ENCODE measurements at regions not wholly inside any gene's neighbourhood (a gene's known extent, or its start where the extent isn't known, plus 50 kb on each side); places are given as distances from the start of the nearest gene placed in this dataset.

DNA sequence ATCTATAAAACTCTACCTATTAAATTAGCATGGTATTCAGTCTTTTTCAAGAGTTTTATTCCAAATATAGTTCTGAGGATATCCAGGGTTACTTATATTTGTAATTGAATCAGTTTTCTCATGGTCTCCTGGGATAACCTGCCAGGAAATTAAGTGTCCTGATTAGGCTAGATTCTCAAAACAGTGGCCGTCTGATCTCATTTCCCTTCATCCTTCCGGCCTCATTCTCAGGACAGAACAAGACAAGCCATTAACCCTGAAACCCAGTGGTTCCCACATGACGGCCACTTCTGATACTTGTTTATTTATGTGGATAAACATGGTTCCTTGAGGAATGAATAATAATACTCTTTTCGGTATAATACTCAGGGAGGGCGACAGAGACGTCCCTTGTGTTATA lies 417.6 kb upstream of the POT1 start:
- intact Hi-C loops (cut with DNase I), result no loop called here
- H3K4me1 ChIP-seq, result no peaks in the 10 kb centered on the region
- no peaks in the 10 kb centered on the region for H3K36me3 ChIP-seq
- no peaks in the 10 kb centered on the region for H3K27me3 ChIP-seq
- peaks cover 0 to 11% (median 0%) of the 10 kb centered on the region in 11 donors for H3K9me3 ChIP-seq
- TF ChIP-seq, protein P1, sequence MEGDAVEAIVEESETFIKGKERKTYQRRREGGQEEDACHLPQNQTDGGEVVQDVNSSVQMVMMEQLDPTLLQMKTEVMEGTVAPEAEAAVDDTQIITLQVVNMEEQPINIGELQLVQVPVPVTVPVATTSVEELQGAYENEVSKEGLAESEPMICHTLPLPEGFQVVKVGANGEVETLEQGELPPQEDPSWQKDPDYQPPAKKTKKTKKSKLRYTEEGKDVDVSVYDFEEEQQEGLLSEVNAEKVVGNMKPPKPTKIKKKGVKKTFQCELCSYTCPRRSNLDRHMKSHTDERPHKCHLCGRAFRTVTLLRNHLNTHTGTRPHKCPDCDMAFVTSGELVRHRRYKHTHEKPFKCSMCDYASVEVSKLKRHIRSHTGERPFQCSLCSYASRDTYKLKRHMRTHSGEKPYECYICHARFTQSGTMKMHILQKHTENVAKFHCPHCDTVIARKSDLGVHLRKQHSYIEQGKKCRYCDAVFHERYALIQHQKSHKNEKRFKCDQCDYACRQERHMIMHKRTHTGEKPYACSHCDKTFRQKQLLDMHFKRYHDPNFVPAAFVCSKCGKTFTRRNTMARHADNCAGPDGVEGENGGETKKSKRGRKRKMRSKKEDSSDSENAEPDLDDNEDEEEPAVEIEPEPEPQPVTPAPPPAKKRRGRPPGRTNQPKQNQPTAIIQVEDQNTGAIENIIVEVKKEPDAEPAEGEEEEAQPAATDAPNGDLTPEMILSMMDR (IDR thresholded peaks at IDR 0.05), result no peak
- ATAC-seq, result peak in 4 of 8 donors; percentile 24 to 80 (median 56)
- no peak overlapping the region for H3K4me3 ChIP-seq
- 51 to 54% methylated on average over 6 of the region's 6 CpGs for WGBS, 2 donors
- H3K27ac ChIP-seq, result peak overlapping the region in 1 of 10 donors; percentile 13
- peak in 1 of 2 donors; percentile 5 for DNase-seq

DNA sequence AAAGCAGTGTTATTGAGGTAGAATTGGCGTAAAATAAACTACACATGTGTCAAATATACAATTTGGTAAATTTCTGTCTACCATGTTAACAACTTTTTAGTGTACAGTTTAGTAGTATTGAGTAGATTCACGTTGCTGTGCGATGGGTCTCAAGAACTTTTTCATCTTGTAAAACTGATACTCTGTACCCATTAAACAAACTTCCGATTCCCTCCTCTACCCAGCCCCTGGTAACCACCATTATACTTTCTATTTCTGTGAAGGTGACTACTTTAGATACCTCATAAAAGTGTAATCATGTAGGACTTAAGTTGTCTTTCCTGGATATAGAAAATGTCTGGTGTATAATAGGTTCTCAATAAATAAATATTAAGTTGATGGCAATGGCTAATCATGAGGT lies 408.5 kb upstream of the POT1 start:
- no peak overlapping the region for H3K27ac ChIP-seq
- TF ChIP-seq, protein P1 (IDR thresholded peaks at IDR 0.05), result no peak
- intact Hi-C loops (cut with DNase I), result no loop called here
- no peak overlapping the region for H3K4me3 ChIP-seq
- no peaks in the 10 kb centered on the region for H3K27me3 ChIP-seq
- no peak for DNase-seq
- no peak for ATAC-seq
- no peaks in the 10 kb centered on the region for H3K36me3 ChIP-seq
- H3K9me3 ChIP-seq, result peaks cover 0 to 11% (median 0%) of the 10 kb centered on the region in 11 donors
- 90 to 93% methylated on average over 4 of the region's 4 CpGs for WGBS, 2 donors
- no peaks in the 10 kb centered on the region for H3K4me1 ChIP-seq

DNA sequence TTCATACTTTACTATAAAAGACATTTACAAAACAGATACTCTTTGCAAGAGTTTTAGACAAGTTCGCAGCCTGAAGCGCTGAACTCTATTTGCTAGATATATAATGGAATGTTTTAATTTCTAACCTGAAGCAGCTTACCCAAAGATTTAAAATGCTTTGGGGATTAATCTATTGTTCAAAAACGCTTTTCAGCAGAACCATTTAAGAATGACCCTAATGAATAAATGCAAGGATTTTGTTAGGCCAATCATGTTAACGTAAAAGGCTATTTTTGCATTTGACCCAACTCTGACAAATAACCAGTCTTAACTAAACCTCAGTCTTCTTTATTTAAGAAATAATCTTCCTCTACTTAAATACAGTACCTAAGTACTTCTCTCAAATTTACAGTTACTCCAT lies 406.7 kb upstream of the POT1 start:
- DNase-seq, result no peak
- no peak for ATAC-seq
- TF ChIP-seq, protein P1 (IDR thresholded peaks at IDR 0.05), result no peak
- no peaks in the 10 kb centered on the region for H3K36me3 ChIP-seq
- H3K4me3 ChIP-seq, result no peak overlapping the region
- peaks cover 0 to 24% (median 0%) of the 10 kb centered on the region in 11 donors for H3K9me3 ChIP-seq
- 80 to 83% methylated on average over 4 of the region's 4 CpGs for WGBS, 2 donors
- intact Hi-C loops (cut with DNase I), result no loop called here
- H3K4me1 ChIP-seq, result no peaks in the 10 kb centered on the region
- H3K27me3 ChIP-seq, result no peaks in the 10 kb centered on the region
- no peak overlapping the region for H3K27ac ChIP-seq

DNA sequence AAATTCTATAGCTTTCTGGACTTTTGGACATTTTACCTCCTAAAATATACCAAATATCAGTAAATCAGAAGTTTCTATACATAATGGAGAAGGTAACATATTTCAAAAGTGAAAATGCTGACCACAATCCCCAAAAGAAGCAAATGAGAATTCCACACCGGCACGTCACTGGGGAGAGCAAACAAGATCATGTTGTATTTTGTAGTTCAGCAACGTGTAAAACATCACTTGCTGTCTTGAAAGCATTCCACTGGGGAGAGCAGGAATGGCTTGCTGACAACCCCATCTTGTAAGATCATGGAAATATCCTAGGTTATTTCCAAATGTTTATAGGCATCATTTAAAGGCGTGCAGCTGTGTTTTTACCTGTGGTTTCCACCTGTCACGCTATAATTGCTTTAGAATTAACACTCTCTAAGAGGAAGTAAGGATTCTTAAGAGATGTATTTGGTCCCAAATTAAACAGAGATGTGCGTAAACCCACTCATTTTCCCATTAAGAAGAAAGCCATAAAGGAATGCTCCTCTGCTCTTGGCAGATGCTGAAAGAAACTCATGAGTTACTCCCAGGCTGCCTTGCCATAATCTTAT lies 397.1 kb upstream of the POT1 start:
- WGBS, 2 donors, result 70 to 75% methylated on average over 6 of the region's 6 CpGs
- ATAC-seq (no peak), DNase-seq (no peak)
- Histone ChIP-seq H3K4me3 (no peak overlapping the region), H3K36me3 (no peaks in the 10 kb centered on the region), H3K4me1 (no peaks in the 10 kb centered on the region), H3K27me3 (no peaks in the 10 kb centered on the region), H3K9me3 (peaks cover 0 to 19% (median 0%) of the 10 kb centered on the region in 11 donors), H3K27ac (no peak overlapping the region)
- TF ChIP-seq, protein P1 (IDR thresholded peaks at IDR 0.05), result no peak
- intact Hi-C loops (cut with DNase I), result no loop called here

All from heart right ventricle (tissue), 16 donors.